GM13977 (cell line): ENCODE measurements at regions not wholly inside any gene's neighbourhood (a gene's known extent, or its start where the extent isn't known, plus 50 kb on each side); places are given as distances from the start of the nearest gene placed in this dataset.

Experiments
- DNase-seq: peaks from one replicate; pipeline ENCODE4 v3.0.0; 2012; ENCODE audit warnings: low spot score
- in situ Hi-C: fragments of 300-500 bp; cut with MboI; formaldehyde crosslinking; loops from one replicate; pipeline ENCODE4 v1.12.0; 2022; ENCODE audit warnings: low sequenced_read_pairs, low pct_unique_long_range_greater_than_20kb, mixed read lengths, inconsistent platforms; ENCODE audit not compliant: unreplicated experiment
- TF ChIP-seq, protein P1 (sequence below): IDR thresholded peaks from 2 replicates; pipeline ENCODE4 v1.5.1; 2012; ENCODE audit warnings: mild to moderate bottlenecking, control low read depth; ENCODE audit not compliant: insufficient read depth; ENCODE audit errors: extremely low read depth, missing control alignments

DNA sequence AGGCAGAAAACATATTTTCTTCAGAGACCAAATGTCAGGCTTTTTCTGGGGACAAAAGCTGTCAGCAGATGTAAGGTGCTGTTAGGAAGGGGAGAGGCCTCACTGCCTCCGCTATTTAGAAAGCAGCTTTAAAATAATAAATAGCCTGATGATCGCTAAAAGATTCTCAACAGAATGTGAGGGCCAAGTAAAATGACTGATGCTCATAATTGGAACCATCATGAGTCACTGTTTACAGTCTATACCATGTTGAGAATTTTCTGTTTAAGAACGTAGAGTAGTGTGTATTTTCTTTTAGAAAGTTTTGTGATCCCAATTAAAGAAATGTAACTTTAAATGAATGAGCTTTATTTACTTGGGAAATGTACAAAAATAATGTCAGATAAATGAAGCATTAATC, 220.0 kb downstream of the CLIC5 start:
- no peak for DNase-seq
- in situ Hi-C loops = no loop called here

DNA sequence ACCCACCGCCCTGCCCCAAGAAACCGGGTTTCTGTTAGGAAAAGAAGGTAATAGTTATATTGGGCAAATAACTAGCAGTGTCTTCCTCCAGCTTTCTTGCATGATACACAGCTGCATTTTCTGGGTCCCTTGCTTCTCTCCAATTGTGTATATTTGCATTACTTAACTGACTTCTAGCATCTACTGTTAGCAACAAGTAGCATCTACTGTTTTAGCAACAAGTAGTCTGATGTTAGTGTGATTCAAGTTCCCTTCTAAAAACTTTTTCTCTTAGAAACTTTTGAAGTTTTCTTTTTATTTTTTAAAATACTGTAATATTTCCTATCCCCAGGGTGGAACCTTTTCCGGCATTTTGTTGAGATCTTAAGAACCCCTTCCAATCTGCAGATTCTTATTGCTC, 221.2 kb downstream of the CLIC5 start:
- no peak for DNase-seq
- TF ChIP-seq, protein P1, sequence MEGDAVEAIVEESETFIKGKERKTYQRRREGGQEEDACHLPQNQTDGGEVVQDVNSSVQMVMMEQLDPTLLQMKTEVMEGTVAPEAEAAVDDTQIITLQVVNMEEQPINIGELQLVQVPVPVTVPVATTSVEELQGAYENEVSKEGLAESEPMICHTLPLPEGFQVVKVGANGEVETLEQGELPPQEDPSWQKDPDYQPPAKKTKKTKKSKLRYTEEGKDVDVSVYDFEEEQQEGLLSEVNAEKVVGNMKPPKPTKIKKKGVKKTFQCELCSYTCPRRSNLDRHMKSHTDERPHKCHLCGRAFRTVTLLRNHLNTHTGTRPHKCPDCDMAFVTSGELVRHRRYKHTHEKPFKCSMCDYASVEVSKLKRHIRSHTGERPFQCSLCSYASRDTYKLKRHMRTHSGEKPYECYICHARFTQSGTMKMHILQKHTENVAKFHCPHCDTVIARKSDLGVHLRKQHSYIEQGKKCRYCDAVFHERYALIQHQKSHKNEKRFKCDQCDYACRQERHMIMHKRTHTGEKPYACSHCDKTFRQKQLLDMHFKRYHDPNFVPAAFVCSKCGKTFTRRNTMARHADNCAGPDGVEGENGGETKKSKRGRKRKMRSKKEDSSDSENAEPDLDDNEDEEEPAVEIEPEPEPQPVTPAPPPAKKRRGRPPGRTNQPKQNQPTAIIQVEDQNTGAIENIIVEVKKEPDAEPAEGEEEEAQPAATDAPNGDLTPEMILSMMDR = no peak
- in situ Hi-C loops = no loop called here

More for the DNA sequence above, 220.0 kb downstream of the CLIC5 start:
- TF ChIP-seq, protein P1 = no peak

DNA sequence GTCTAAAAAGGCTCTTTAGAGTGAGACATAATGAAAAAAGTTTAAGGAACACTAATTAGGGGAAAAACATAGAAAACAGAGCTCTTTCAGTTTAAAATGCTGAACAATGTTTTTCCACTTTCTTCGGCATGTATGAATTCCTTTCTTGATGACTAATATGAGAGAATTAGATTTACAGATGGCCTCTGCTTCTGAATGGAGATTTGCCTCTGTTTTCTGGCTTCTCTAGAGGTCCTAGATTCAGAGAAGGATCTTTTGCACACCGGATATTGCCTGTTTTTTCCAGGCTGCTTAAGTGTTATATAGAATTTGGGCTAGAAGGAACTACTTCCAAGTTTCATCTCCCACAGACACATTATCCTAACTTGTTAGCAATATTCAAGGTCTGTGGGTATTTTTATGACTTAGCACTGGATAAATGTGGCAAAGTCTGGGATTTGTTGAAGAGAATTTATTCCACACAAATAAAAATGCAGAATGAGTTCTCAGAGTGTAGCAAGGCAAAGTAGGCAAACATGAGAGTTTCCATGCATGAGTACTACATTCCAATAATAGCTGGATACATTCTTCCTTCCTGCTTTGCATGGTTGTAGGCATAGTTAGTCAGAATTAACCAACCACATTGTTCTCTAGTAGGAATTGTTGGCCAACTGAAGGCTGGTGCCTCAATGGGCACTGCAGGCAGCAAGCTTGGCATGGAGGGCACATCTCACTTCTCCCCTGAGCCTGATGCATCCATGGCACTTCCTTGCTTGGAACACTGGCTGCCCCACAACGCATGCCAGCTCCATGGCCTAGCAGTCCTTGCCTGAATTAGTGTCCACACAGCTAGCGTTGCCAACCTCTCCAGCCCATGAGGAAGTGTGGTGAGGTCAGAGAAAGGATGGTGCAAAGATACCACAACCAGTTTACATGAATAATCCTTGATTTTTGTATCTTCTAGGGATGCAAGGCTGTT, 224.2 kb downstream of the CLIC5 start:
- in situ Hi-C loops = no loop called here
- no peak for DNase-seq
- TF ChIP-seq, protein P1 = no peak

DNA sequence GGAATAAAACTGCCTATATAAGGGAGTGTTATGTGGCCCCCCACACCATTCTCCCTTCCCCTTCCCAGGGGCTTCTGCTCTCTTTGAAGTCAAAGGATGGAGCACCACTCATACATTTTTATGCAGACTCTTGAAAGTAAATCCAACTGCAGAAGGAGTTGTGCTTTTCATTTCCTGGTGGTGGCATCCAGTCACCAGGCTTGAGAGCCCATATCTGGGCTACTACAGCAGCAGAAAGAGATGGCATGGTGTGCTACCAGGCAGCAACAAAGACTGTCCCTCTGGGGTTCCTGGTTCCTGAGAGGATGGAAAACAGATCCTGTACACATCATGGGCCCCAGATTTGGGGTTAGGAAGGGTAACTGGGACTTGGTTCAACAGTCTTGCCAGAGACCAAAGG, 226.4 kb downstream of the CLIC5 start:
- in situ Hi-C loops = no loop called here
- TF ChIP-seq, protein P1 = no peak
- no peak for DNase-seq

DNA sequence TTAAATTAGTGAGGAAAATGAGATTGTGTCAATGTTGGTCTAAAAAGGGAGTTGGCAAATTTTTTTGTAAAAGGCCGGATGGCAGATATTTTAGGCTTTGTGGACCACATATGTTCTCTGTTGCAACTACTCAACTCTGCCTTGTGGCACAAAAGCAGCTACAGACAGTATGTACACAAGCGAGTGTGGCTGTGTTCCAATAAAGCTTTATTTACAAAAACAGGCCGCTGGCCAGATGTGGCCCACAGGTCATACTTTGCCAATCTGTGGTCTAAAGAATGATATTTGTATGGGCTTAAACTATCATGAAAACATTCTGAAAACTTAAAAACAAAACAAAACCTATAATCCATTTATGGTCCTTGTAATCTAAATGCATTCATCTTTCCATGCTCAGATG, 228.3 kb downstream of the CLIC5 start:
- in situ Hi-C loops = no loop called here
- no peak for DNase-seq
- TF ChIP-seq, protein P1 = no peak

DNA sequence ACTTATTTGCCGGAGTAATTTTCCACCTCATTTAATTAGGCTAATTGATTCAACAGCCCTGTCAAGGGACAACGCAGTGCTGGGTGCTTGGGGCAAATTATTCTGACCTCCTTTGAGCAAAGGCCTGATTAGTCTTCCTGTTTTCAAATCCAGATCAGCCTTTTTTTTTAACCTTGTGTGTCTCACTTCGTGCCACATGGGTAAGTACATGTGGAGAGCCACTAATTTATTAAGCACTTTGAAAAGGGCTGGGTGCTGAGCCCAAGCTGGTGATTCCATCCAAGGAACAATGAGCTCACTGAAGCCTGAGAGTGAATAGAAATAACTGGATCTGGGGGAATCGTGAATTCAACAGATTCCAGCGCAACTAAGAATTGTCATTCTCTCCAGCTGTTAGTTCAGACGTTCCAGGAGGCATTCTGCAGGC, 229.3 kb downstream of the CLIC5 start:
- TF ChIP-seq, protein P1 = no peak
- in situ Hi-C loops = no loop called here
- no peak for DNase-seq
